ENCODE measurements at regions not wholly inside any gene's neighbourhood (a gene's known extent, or its start where the extent isn't known, plus 50 kb on each side); places are given as distances from the start of the nearest gene placed in this dataset.
"Not testable (repeated sequence)": the region's sequence is repeated elsewhere in the genome, so short reads cannot be mapped to it uniquely, and the experiment has no call there.

DNA sequence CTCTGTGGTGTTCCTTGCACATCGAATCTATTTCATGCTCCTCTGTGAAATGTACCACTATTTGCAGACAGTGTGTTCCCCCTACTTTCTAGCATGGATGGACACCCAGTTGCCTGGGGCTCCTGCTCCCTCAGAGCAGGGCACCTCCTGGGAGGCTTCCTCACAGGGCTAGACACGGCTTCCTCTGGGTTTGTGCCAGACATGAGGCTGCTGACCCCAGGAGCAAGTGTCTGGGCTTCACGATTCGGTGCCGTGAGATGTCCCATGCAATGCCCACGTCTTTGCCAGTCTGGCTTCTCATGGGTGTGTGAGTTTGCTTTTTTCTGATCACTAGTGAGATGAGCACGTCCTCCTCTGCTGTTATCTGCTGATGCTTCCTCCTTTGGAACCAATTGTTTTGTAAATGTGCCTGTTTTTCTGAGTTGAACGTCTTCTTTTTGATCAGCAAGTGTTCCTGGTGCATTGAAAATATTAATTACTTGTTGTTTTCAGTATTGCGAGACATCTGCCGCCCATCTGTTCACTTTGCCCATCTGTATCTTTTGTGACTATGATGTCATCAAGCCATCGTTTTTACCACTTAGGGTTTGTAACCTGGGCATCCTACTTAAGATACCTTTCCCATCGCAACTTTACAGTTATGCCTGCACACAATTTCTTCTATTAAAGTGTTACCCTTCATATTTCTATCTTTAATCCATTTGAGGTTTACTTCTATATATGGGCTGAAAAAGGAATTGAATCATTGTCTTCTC is 92.0 kb downstream of the TTLL2 start:
- TF ChIP-seq, protein P1, sequence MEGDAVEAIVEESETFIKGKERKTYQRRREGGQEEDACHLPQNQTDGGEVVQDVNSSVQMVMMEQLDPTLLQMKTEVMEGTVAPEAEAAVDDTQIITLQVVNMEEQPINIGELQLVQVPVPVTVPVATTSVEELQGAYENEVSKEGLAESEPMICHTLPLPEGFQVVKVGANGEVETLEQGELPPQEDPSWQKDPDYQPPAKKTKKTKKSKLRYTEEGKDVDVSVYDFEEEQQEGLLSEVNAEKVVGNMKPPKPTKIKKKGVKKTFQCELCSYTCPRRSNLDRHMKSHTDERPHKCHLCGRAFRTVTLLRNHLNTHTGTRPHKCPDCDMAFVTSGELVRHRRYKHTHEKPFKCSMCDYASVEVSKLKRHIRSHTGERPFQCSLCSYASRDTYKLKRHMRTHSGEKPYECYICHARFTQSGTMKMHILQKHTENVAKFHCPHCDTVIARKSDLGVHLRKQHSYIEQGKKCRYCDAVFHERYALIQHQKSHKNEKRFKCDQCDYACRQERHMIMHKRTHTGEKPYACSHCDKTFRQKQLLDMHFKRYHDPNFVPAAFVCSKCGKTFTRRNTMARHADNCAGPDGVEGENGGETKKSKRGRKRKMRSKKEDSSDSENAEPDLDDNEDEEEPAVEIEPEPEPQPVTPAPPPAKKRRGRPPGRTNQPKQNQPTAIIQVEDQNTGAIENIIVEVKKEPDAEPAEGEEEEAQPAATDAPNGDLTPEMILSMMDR (IDR thresholded peaks at IDR 0.05; ENCODE audit: insufficient read depth, low read depth, low read length, missing control alignments), result no peak
- no peak for DNase-seq (ENCODE audit: low read depth)
- no peak overlapping the region for H3K4me3 ChIP-seq (ENCODE audit: low read depth, low read length)

DNA sequence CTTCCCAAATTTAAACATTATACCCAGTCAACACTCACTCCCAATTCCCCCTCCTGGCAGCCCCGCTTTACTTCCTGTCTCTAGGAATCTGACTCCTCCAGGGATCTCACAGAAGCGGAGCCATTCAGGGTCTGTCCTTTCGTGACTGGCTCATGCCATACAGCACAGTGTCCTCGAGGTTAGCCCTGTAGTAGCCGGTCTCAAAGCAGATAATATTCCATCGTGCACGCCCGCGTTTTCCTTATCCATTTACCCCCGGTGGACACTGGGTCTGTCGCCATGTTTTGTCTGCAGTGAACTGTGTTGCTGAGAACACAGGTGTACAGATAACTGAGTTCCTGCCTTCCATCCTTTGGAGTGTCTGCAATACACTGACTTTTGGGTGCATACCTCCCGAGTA is 95.3 kb downstream of the TTLL2 start:
- TF ChIP-seq, protein P1 (IDR thresholded peaks at IDR 0.05; ENCODE audit: insufficient read depth, low read depth, low read length, missing control alignments), result no peak
- no peak for DNase-seq (ENCODE audit: low read depth)
- H3K4me3 ChIP-seq (ENCODE audit: low read depth, low read length), result no peak overlapping the region

DNA sequence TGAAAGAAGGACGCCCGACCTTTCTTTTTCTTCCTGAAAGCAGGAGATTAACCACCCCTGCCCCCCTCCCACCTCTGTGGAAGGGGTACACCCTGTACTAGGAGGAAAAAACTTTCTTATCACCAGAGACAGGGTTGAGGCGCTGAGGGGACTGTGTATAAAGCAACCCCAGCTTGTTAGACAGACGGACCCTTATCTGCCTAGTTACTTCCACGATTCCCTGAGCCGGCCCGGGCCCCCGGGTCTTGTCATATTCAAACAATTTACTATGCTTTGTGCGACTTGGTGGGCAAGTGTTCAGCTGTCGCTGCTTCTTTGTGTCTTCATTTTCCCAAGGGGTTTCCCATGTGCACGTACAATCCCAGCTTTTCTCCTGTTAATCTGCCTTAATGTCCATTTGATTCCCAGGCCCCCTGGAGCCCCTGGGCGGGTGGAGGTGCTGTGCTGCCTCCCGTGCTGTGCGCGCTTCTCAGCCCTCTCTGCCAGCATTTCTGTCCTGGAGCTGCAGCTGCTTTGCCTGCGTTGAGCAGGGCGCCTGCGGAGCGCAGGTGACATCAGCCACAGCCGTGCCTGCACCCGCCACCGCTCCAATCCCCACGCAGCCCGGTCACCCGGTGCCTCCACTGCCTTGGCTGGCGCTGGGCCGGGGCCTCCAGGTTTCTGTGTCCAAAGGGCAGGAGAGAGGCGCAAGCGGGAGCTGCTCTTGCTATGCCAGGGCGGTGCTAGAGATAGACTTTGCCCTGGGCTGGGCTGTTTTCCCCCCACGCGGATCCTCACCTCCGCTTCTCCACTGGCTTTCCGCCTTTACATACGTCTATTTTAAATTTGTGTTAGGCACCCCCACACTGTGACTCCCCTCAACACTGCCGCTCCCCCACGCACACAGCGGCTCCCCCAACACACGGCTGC is 96.2 kb downstream of the TTLL2 start:
- no peak overlapping the region for H3K4me3 ChIP-seq (ENCODE audit: low read depth, low read length)
- TF ChIP-seq, protein P1 (IDR thresholded peaks at IDR 0.05; ENCODE audit: insufficient read depth, low read depth, low read length, missing control alignments), result no peak
- DNase-seq (ENCODE audit: low read depth), result no peak

DNA sequence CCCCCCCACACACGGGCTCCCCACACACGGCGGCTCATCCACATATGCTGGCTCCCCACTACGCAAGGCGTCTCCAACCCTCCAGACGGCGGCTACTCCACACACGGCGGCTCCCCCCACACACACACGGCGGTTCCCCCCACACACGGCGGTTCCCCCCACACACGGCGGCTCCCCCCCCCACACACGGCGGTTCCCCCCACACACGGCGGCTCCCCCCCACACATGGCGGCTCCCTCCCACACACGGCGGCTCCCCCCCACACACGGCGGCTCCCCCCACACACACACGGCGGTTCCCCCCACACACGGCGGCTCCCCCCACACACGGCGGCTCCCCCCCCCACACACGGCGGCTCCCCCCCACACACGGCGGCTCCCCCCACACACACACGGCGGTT is 97.1 kb downstream of the TTLL2 start:
- not testable (repeated sequence) for H3K4me3 ChIP-seq (ENCODE audit: low read depth, low read length); DNase-seq (ENCODE audit: low read depth)

DNA sequence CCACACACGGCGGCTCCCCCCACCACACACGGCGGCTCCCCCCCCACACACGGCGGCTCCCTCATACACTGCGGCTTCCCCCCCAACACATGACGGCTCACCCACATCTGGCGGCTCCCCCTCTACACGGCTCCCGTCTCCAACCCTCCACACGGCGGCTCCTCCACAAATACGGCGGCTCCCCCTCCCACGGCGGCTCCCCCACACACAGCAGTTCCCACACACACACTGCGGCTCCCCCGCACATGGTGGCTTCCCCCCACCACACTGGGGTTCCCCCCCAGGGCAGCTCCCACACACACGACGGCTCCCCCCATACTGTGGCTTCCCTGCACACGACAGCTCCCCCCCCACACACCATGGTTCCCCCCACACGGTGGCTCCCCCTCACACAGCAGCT is 98.0 kb downstream of the TTLL2 start:
- H3K4me3 ChIP-seq (ENCODE audit: low read depth, low read length), result no peak overlapping the region
- DNase-seq (ENCODE audit: low read depth), result no peak
- TF ChIP-seq, protein P1 (IDR thresholded peaks at IDR 0.05; ENCODE audit: insufficient read depth, low read depth, low read length, missing control alignments), result no peak

DNA sequence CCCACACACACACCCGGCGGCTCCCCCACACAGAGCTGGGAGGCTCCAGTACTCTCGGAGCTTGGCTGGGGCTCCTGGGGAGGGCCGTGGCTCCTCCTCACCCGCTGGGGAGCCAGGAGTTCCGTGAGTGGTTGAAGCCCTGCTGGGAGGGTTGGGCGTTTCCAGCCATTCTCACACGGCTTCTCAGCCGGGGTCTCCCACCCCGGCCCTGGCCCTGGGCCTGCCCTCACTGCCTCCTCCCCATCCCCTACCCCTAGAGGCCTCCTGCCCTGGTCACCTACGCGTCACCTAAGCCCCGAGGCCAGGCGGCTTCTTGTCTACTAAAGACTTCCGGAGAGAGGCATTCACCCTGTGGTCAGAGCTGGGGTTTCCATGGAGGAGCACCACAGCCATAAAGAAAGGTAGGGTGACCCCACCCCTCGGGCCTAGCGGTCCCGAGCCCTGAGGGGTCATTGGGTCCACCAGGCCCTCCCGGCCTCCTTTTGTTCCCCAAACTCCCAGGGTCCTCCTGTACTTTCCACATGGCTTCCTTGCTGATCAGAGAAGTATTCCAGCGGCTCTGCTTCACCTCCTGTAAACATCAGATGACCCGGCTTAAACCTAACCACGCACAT is 99.3 kb downstream of the TTLL2 start:
- no peak overlapping the region for H3K4me3 ChIP-seq (ENCODE audit: low read depth, low read length)
- TF ChIP-seq, protein P1 (IDR thresholded peaks at IDR 0.05; ENCODE audit: insufficient read depth, low read depth, low read length, missing control alignments), result no peak
- DNase-seq (ENCODE audit: low read depth), result no peak

DNA sequence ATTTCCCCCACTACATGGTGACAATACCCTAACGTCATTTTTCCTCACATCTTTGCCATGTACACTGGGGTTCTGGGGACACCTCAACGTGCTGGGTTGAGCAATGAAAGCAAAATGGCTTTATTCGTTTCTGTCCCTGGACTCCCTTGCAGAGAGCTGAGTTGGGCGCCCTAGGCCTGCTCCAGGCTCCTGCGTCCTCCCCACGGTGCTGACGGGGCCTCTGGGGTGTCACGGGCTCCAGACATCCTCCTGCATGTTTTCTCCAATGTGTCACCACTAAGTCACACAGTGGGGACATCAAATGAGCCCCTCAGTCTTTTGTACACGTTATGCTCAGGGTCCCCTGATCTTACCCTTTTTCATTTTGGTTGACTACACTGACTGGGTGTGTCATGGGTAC is 99.8 kb downstream of the TTLL2 start:
- TF ChIP-seq, protein P1 (IDR thresholded peaks at IDR 0.05; ENCODE audit: insufficient read depth, low read depth, low read length, missing control alignments), result no peak
- no peak overlapping the region for H3K4me3 ChIP-seq (ENCODE audit: low read depth, low read length)
- DNase-seq (ENCODE audit: low read depth), result no peak

All from GM12865 (cell line).